Stomach (tissue), 4 donors: ENCODE measurements at regions not wholly inside any gene's neighbourhood (a gene's known extent, or its start where the extent isn't known, plus 50 kb on each side); places are given as distances from the start of the nearest gene placed in this dataset.

Experiments
- POLR2A ChIP-seq, 4 donors: fragments of 450-650 bp; IDR thresholded peaks; one replicate each; pipeline ENCODE4 v1.6.1; 2016; ENCODE audit warnings: antibody characterized with exemption in 4 of 4, control low read depth in 2 of 4, mild to moderate bottlenecking in 1 of 4, moderate library complexity in 1 of 4
- POLR2AphosphoS5 ChIP-seq, 3 donors: sonication (generic); formaldehyde crosslinking; IDR thresholded peaks; one replicate each; pipeline ENCODE4 v1.6.1; 2016; ENCODE audit warnings: antibody characterized with exemption in 3 of 3
- TF ChIP-seq, protein P1 (sequence below), 7 experiments: fragments of 450-650 bp in 4 of 7; fragments of 200-600 bp in 3 of 7; sonication (generic) in 3 of 7; IDR thresholded peaks; one replicate each; pipeline ENCODE4 v1.5.1; 2016 to 2019; ENCODE audit warnings: antibody characterized with exemption in 7 of 7, control low read depth in 2 of 7, mild to moderate bottlenecking in 1 of 7

- TF ChIP-seq POLR2AphosphoS5 (IDR thresholded peaks at IDR 0.05) (no peak), POLR2A (IDR thresholded peaks at IDR 0.05) (no peak)
- TF ChIP-seq, protein P1, sequence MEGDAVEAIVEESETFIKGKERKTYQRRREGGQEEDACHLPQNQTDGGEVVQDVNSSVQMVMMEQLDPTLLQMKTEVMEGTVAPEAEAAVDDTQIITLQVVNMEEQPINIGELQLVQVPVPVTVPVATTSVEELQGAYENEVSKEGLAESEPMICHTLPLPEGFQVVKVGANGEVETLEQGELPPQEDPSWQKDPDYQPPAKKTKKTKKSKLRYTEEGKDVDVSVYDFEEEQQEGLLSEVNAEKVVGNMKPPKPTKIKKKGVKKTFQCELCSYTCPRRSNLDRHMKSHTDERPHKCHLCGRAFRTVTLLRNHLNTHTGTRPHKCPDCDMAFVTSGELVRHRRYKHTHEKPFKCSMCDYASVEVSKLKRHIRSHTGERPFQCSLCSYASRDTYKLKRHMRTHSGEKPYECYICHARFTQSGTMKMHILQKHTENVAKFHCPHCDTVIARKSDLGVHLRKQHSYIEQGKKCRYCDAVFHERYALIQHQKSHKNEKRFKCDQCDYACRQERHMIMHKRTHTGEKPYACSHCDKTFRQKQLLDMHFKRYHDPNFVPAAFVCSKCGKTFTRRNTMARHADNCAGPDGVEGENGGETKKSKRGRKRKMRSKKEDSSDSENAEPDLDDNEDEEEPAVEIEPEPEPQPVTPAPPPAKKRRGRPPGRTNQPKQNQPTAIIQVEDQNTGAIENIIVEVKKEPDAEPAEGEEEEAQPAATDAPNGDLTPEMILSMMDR (IDR thresholded peaks at IDR 0.05), result no peak
Observed at GRCh38 chr20:48090314-48090713, 305.0 kb upstream of the SULF2 start.
